Stimulated activated CD4-positive, alpha-beta T cell treated with anti-CD3 and anti-CD28 coated beads, Interleukin-4, amount 100 ng/mL, for 48 hours (primary cell): ENCODE measurements at regions not wholly inside any gene's neighbourhood (a gene's known extent, or its start where the extent isn't known, plus 50 kb on each side); places are given as distances from the start of the nearest gene placed in this dataset.
"Not testable (repeated sequence)": the region's sequence is repeated elsewhere in the genome, so short reads cannot be mapped to it uniquely, and the experiment has no call there.

Experiments used
- DNase-seq, 2 donors: peaks; one replicate each; pipeline ENCODE4 v3.0.0-alpha.2; 2020; ENCODE audit warnings: low read depth in 2 of 2

DNA sequence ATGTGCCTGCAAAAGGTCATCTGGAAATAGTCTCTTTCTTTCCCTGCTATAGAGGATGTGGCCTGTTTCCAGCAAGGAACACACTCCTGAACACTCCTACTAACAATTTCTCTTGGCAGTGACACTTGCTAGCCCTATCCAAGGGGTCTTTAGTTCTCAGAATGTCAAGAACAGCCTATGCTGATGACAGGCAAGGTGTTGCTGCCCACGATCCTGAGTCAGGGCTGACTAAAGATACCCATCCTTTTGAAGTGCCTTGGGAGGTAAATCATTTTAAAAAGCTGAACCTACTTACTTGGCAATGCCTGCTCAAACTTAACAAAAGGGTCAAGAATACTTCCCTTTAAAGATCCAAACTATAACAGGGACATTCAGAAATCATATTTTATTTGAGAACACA is 1146.4 kb downstream of the VRK1 start:
- peak in 1 of 2 donors; percentile 5 for DNase-seq

DNA sequence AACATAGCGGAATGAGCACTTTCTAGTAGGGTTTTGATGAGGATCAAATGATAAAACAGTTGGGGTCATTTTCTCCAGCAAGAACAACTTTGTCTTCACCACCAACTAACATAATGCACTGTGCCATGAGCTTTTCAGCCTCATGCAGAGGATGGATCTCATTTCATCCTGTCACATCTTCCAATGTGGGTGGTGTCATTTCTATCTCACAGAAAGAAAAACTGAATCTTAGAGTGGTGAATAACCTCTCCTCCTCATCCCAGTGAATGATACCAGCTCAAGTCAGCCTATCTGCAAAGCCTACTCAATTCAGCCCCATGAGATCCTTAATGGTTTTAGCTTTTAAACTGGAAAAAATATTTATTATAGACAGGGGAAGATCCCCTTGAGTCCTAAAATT is 1147.2 kb downstream of the VRK1 start:
- no peak for DNase-seq

DNA sequence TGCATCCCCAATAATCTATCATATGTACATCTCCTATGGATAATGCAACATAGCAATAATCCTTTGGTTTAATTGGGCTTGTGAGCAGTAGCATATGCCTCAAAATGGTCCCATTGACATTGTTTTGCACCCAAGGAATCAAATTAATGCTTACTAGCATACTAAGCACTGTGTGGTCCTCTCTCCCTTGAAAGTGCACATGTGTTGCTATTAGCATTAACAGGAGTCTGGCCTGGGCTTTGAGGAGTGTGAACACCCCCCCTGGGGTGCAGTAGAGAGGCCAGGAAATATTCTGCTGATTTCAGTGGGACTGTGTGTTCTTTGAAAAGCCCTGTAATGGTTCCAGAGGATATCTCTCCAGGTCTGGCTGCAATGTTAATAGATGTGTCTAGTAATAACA is 1148.4 kb downstream of the VRK1 start:
- no peak for DNase-seq

DNA sequence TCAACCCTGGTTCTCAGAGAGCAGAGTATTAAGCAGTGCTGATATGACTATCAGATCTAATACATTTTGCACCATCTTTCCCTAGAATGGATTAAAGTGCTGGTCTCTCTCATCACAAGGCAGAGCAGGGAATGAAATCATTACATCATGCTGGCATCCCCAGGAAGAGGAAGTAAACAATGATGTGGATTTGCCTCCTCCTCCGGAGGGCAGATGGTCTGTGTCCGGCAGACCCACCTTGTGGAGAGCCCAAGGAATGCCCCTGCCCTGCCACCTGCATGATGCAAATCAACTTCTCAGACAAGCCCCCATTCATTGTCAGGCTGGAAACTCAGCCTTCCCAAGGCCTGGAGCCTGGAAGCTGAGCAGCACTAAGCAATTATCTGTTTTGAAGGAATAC is 1149.1 kb downstream of the VRK1 start:
- no peak for DNase-seq

DNA sequence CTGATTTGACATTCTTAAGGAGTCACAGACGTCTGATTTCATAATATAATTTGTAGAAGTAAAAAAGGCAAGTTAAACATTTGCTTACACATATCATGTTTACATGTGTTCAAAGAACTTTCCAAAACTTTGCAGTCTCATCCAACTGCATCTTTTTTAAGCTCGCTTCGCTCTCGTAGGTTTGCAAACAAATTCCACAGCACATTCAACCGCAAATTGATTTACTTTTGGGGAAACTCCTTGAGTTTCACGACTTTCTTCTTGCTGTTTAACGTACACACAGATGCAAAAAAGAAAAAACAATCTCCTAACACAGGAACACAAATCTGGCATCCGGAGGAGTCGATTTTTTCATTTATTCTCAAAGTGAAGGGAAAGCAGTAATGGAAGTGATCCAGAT is 1149.5 kb downstream of the VRK1 start:
- no peak for DNase-seq

DNA sequence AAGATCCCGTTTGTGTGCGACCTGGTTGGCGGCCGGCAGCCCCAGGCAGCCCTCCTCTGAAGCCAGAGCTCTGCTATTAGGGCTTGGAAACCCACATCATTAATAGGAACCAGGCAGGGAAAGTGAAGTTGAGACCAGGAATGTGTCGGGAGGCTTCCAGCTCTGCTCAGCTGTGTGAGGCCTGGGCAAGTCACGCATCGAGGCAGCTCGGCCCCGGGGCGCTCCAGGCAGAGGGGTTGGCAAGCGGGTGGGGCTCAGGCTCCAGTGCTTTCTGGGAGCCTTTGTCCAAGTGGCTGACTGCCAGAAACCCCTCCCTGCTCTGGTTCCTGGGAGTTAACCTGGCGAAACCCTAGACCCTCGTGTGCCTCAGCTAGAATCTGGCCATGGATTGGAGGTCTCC is 1151.7 kb downstream of the VRK1 start:
- DNase-seq: no peak

DNA sequence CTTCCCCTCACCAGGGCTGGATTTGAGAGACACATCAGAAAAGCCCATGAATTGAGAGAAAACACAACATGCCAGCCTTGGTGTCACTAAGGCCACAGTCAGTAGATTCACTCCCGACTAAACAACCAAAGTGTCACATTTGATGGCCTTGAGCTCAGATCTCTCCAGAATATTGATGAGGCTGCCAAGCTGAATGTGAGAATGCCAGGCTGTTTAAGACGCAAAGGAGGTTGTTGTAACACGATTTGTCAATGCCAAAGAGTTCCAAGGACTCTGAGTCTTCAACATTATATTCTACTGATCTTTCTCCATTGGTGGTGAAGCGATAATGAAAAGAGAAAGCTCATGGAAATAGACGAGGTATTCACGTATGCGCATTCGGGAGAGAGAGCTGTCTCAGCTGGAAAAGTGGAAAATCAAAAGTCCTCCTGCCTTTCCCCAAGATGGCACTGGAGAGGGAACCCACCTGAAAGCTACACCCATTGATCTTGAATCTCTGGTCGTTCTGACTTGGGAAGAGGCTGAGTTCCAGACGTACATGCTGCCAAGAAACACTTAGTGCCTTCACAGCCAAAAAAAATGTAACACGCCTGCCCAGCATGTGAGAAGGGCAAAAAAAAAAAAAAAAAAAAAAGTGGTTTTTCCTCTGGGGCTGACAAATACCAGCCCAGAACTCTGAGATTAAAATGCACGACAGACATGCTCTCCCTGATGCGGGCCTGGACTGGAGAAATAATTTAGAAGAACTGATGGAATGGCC is 1159.6 kb downstream of the VRK1 start:
- no peak for DNase-seq

DNA sequence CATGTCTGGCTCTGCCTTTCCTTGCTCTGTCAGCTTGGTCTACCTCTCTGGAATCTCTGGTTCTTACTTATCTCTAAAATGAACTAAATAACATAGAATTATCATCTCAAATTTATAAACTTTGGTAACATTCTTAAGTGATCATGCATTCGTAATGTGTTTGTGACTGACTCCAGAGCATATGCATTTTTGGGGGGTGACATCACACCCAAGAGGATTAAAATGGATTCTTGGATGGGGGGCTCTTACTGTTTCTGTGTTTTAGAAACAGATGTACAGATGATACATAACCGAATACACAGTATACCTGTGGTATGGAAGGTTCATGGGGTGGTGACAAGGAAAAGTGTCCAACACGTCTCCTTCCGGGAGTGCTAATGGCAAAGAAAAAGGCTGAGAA is 1162.1 kb downstream of the VRK1 start:
- DNase-seq: no peak

DNA sequence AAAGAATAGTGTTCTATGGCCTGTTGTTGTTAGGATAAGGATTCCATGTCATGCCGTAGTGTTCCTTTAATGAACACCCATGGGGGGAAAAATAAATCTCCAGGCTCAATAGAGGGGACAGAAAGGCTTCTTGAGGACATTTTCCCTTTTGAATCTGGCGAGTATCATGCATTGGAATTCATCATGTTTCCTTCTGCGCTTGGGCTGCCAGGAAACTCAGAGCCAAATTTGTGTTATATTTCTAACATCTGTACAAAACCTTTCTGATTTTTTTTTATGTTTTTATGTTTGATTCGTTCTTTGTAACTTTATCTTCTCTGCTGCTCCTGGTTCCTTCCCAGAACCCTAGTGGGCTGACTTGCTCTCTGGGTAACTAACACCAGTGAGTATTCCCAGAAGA is 1163.3 kb downstream of the VRK1 start:
- DNase-seq: no peak

DNA sequence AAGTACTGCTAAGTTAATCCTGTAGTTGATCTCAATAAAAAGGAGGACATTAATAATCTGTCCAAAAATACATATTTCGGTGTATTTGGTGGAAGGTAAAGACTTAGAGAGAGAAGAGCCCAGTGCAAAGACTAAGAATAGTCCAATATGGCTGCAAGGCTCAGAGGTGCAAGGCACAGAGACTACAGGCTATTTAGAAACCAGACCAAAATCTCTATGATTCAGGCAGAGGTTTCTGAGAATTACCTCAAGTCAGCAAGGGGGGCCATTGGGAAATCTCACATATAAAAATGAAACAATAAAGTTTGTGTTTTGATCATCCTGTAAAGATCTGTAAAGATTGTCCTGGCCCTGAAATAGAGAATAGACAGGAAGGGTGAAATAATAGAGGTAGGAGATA is 1173.0 kb downstream of the VRK1 start:
- DNase-seq: no peak

DNA sequence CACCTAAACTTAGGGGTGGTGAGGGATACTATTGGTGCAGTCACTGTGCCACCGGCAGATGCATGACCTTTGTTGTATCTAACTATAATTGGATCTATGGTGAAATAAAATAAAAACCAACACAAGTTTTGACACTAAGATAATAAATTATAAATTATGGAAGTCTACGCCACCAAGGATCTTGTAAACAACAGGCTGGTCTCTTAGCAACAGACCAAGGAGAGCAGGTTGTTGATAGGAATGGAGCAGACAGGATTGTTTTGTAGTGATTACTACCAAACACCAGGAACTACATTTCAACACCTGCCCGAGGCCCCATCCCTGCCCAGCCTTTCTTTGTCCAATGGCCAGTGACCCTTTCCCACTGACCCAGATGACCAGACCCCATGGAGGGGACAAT is 1178.0 kb downstream of the VRK1 start:
- no peak for DNase-seq

DNA sequence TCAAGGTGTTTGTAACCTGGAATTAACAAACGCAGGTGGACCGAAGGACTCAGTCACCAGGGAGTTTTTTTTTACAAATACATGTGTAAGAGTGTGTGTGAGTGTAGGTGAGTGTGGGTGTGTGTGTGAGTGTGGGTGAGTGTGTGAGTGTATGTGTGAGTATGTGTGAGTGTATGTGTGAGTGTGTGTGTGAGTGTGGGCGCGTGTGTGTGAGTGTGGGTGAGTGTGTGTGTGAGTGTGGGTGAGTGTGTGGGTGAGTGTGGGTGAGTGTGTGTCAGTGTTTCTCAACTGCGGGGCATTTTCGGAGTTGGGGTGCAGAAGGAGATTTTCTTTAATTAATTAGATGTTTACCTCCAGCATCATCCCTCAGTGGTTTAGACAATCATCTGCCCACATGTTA is 1178.8 kb downstream of the VRK1 start:
- no peak for DNase-seq

DNA sequence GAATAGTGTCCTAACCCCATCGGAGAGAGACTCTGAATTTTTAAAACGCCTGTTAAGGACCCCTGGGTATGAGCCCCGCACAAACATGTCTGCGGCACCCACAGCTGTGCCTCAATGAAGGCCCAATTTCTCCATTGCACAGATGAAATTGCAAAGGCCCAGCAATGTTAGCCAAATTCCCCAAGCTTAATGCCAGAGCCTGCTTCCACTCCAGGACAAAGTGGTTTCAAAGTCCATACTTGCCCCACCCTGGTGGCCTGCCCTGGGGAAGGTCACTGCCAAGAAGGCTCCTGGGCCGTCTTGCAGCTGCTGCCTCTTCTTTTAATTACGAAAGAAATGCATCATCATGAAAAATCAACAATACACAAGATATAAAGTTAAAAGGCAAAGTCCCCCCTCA is 1179.7 kb downstream of the VRK1 start:
- DNase-seq: no peak

DNA sequence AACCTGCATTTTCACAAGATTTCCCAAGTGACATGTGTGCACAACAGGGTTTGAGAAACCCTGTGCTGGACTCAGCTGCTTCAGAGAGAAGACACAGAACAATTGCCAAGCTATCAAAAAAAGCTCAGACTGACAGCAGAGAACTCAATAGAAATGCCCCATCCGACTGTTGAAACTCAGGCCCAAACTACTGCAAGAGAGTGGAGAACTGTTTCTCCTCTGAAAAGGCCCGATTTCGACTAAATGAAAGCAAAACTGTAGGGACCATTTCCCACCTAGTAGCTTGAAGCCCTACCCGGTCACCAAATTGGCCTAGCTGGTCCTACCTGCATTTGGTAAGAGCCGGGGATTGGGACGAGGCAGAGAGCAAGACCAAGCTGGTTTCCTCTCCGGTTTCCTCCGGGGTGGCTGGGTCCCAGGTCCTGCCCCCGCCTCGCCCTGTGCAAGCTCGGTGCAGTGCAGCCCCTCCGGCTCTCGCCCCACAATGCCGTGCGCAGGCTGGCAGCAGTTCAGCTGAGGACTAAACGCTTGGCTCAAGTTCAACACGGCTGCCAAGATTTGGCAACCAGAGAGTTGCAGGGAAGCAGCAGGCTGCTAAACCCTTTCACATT is 1180.6 kb downstream of the VRK1 start:
- DNase-seq: peak; percentile 72 to 73

DNA sequence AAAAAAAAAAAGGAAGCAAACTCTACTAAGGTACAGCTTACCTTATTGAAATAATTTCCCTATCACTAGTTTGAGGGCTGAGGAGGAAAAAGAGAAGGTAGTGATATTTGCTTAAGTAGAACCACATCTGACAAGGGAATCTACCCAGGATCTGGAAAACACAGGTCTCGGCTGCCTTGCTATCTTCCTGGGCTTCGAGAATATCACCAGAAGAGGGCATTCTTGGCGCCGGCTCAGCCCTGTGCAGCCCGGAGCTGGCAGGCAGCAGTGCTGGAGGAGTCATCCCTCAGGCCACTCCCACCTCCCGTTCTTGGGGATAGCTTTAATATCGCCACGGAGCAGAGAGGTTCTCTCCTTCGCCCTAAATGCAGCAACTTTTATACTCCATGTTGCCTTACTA is 1181.2 kb downstream of the VRK1 start:
- peak; percentile 73 to 77 for DNase-seq

DNA sequence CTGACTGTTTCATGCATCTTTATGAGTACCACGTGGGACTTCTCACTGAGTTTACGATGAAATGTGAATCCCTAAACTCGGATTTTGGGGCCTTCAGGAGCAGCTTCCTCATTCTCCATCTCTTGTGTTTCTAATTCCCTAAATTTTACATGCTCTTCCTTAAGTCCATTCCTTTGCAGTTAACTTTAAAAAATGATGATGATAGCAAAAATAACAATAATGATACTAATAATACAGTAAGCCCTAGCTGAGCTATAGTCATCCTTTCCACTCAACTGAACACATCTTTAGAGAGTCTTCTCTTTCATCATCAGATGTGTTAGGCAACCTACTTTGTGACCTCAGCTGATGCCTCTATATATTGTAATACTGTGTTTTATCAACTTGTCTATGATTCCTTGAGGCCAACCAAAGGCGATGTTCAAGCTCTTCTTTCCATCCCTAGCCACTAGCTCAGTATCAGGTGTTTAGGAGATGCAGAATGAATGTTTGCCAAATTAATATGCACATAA is 1196.4 kb downstream of the VRK1 start:
- DNase-seq: no peak

DNA sequence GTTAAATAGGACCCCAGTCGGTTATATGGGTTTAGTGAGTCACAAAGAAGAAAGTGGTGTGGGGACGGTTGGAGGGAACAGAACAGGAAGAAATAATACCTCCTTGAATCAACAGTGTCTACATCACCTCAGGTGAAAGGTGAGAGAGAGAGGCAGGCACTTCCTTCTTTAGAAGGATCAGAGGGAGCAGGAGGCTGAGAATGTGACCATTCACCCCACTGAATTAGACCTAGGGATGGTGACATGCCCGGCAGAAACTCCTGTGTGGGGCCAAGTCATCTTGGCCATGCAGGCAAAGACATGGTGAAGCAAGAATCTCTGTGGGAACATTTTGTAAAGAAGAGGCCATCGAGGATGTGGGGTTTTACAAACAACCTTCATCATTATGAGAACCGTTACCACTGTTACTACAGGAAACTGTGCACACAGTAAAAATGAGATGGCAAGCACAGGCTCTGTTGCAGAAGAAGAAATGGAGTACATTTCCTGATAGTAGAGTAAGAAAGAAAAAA is 1196.9 kb downstream of the VRK1 start:
- DNase-seq: no peak

DNA sequence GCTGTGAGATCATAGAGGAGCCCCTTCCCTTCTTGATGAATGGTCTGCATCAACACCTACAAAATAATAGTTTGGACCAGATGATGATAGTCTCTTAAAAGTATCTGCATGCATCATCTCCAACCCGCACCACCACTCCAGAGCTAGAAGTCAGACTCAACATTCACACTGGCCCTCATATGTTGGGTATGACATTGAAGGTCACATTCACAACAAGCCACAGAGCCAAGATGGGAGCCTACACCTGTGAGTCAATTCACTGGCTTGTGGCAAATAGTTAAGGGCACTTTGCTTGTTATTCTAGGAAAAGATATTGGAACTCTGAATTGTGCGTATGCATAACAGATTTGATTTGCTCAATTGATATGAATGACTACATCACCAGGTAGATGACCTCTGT is 1197.9 kb downstream of the VRK1 start:
- no peak for DNase-seq

DNA sequence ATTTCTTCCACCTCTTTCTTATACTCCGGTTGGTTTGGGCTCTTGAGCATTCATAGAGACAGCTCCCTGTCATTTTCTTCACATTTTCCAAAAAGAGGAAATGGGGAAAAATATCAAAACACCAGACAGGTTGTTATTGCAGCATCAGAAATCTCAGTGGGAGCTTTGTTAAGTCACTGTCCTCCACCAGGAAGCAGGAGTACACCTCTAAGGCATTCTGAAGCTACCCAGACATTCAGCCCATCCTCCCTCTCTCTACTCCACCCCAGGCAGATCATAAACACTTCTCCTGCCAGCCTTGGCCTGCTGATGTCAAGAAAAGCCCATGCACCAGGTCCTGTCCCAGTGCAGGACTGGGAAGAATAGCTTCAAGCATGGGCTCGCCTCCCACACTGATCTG is 1198.3 kb downstream of the VRK1 start:
- no peak for DNase-seq

DNA sequence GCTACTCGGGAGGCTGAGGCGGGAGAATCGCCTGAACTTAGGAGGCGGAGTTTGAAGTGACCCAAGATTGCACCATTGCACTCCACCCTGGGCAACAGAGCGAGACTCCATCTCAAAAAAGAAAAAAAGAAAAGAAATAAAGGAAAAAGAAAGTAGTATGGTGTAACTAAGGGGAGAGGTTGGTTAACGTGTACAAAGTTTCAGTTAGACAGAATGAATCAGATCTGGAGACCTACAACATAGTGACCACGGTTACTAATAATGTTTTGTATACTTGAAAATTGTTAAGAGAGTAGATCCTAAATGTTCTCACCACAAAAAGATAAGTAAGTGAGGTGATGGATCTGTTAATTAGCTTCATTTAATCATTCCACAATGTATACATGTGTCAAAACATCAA is 1208.8 kb downstream of the VRK1 start:
- DNase-seq: no peak

DNA sequence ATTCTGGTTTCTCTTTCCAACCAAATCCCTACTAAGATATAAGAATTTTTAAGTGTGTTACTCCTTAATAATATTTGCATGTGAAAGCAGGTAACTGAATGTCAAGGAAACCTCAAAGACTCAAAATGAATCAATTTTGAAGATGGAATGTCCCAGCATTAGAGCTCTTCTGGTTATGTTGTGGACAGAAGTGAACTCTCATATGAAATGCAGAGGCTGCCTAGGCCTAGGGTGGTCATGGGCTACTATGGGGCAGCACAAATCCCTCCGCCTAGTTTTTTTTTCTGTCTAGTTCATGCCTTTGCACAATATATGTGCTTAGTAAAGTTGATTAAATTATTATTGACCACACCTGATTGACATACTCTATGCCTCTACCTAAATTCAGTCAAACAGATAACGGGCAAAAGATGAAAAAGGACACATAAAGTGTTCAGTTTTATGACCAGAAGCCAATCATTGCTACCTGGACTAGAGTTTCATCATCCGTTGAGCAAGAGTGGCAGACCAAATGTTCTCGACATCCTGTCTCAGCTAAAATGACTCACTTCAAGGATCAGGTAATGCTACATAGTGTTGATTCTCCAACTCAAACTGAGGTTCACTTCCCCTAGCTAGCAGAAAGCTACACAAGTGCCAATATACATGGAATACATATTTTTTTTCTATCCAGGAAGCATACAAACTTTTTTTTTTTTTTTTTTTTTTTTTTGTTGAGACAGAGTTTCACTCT is 1211.4 kb downstream of the VRK1 start:
- DNase-seq: no peak

DNA sequence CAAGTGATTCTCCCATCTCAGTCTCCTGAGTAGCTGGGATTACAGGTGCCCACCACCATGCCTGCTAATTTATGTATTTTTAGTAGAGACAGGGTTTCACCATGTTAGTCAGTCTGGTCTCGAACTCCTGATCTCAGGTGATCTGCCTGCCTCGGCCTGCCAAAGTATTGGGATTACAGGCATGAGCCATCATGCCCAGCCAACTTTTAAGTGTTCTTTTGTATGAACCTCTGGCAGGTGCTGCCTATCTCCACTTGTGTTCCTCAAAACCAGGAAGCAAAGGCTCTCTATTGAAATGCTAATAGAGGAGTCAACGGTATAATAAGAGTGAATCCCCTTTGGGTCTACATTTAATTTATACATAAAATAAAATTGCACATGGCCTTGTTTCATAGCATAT is 1212.0 kb downstream of the VRK1 start:
- not testable (repeated sequence) for DNase-seq

DNA sequence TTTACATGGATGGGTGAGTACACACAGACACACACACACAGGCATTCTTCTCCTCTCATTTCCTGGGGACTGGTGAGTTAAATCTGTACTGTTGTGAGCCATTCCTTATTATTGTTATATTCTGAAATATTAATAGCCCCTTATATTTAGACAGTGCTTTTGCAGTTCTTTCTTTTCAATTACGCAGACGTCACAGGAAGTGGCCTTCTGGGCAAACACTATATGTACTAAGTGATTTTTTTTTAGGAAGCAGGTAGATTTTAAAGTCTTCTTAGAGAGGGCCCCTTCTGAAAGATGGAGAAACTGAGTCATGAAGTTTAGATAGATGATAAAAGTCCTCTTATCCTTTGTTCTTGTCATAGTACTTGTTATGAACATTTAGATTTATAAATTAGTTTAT is 1213.6 kb downstream of the VRK1 start:
- DNase-seq: no peak
